HL-60 (cell line): ENCODE measurements at regions not wholly inside any gene's neighbourhood (a gene's known extent, or its start where the extent isn't known, plus 50 kb on each side); places are given as distances from the start of the nearest gene placed in this dataset.

Source experiments
- CTCF ChIP-seq: IDR thresholded peaks from one replicate; pipeline ENCODE4 v1.5.1; 2011; ENCODE audit warnings: low read length, control low read depth, inconsistent platforms; ENCODE audit not compliant: insufficient read depth
- GABPA ChIP-seq: IDR thresholded peaks from 2 replicates; pipeline ENCODE4 v1.6.1; 2012; ENCODE audit warnings: low read depth
- POLR2AphosphoS5 ChIP-seq: IDR thresholded peaks from 2 replicates; pipeline ENCODE4 v1.6.1; 2012; ENCODE audit warnings: low read depth
- TF ChIP-seq, protein P1 (sequence below): IDR thresholded peaks from 2 replicates; pipeline ENCODE4 v1.6.1; 2012; ENCODE audit warnings: low read depth; ENCODE audit not compliant: insufficient replicate concordance

DNA sequence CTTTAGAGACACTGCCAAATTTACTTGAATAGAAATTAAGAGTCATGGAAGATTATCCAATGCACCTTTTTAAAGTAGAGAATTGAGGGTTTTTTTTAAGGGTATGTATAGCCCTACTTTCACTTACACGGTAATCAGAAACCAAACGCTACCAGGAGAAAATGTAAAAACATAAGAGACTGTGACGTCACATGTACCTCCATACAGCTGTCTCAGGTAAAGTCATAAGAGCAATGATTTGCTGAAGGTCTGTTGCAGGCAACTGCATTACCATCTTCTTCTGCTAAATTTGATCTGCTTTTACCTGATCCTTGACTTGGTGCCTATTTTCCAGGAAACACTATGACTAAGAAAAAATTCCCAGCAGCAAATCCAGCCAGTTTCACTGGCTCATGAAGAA lies 478.5 kb upstream of the DDX18 start:
- TF ChIP-seq CTCF = no peak
- no peak for TF ChIP-seq POLR2AphosphoS5
- TF ChIP-seq GABPA = no peak
- TF ChIP-seq, protein P1, sequence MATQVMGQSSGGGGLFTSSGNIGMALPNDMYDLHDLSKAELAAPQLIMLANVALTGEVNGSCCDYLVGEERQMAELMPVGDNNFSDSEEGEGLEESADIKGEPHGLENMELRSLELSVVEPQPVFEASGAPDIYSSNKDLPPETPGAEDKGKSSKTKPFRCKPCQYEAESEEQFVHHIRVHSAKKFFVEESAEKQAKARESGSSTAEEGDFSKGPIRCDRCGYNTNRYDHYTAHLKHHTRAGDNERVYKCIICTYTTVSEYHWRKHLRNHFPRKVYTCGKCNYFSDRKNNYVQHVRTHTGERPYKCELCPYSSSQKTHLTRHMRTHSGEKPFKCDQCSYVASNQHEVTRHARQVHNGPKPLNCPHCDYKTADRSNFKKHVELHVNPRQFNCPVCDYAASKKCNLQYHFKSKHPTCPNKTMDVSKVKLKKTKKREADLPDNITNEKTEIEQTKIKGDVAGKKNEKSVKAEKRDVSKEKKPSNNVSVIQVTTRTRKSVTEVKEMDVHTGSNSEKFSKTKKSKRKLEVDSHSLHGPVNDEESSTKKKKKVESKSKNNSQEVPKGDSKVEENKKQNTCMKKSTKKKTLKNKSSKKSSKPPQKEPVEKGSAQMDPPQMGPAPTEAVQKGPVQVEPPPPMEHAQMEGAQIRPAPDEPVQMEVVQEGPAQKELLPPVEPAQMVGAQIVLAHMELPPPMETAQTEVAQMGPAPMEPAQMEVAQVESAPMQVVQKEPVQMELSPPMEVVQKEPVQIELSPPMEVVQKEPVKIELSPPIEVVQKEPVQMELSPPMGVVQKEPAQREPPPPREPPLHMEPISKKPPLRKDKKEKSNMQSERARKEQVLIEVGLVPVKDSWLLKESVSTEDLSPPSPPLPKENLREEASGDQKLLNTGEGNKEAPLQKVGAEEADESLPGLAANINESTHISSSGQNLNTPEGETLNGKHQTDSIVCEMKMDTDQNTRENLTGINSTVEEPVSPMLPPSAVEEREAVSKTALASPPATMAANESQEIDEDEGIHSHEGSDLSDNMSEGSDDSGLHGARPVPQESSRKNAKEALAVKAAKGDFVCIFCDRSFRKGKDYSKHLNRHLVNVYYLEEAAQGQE = no peak
